A549 (cell line): ENCODE measurements at regions not wholly inside any gene's neighbourhood (a gene's known extent, or its start where the extent isn't known, plus 50 kb on each side); places are given as distances from the start of the nearest gene placed in this dataset.

Experiments used
- ATAC-seq, 2 experiments: fragments of 200-7000 bp in 1 of 2; fragments of >200 bp in 1 of 2; cut with Nextera tagmentation in 1 of 2; cut with Tn5 transposase in 1 of 2; 3 replicates each; pipeline versions ENCODE4 v1.8.0 to v1.9.1; 2018 to 2020; ENCODE audit warnings: mild to moderate bottlenecking in 1 of 2, moderate library complexity in 1 of 2
- CTCF ChIA-PET: fragments of 300-600 bp; sonication (Branson Sonifier 250); formaldehyde crosslinking; extraction: SDS; loops from one replicate; lab custom pipeline; 2021; ENCODE audit warnings: antibody characterized with exemption, inconsistent platforms; lab: Yijun Ruan, JAX
- POLR2A ChIA-PET: fragments of 350-600 bp; formaldehyde crosslinking; extraction: SDS; loops from one replicate; lab custom pipeline; 2021; ENCODE audit warnings: antibody characterized with exemption, inconsistent platforms; lab: Yijun Ruan, JAX
- DNase-seq, 2 experiments: peaks; one replicate each; pipeline versions ENCODE4 v3.0.0 to v3.0.0-alpha.2; 2011 to 2016; ENCODE audit warnings: low read depth in 1 of 2, low spot score in 1 of 2
- FAIRE-seq: peaks from 2 replicates; lab custom pipeline; 2011; peaks lifted over from hg19 to GRCh38; lab: Jason Lieb, UNC
- H3K27ac ChIP-seq, 2 experiments: fragments of >200 bp; sonication (Bioruptor Twin); formaldehyde crosslinking; 3 replicates each; pipeline ENCODE4 v1.5.1; 2016 to 2017
- H3K4me1 ChIP-seq: fragments of >200 bp; sonication (Bioruptor Twin); formaldehyde crosslinking; 3 replicates; pipeline ENCODE4 v1.6.1; 2016
- H3K4me2 ChIP-seq: fragments of >200 bp; sonication (Bioruptor Twin); formaldehyde crosslinking; 3 replicates; pipeline ENCODE4 v1.6.1; 2016
- H3K4me3 ChIP-seq: fragments of >200 bp; sonication (Bioruptor Twin); formaldehyde crosslinking; 3 replicates; pipeline ENCODE4 v1.5.1; 2016
- H3K9me3 ChIP-seq: fragments of >200 bp; sonication (Bioruptor Twin); formaldehyde crosslinking; 3 replicates; pipeline ENCODE4 v1.6.1; 2016
- ATOH8 ChIP-seq: fragments of 250-450 bp; sonication (Bioruptor Pico); IDR thresholded peaks from 2 replicates; pipeline ENCODE4 v1.5.0; 2020; ENCODE audit warnings: low read depth, mild to moderate bottlenecking, moderate library complexity
- CBX8 ChIP-seq: fragments of 200-600 bp; sonication (generic); IDR thresholded peaks from 2 replicates; pipeline ENCODE4 v1.6.1; 2016
- CEBPB ChIP-seq, 2 experiments: fragments of >200 bp in 1 of 2; sonication (Bioruptor Twin) in 1 of 2; formaldehyde crosslinking in 1 of 2; IDR thresholded peaks; 2 replicates each; pipeline ENCODE4 v1.6.1; 2012 to 2016
- CHD4 ChIP-seq: fragments of 200-600 bp; sonication (generic); IDR thresholded peaks from 2 replicates; pipeline ENCODE4 v1.6.1; 2016; ENCODE audit warnings: antibody characterized with exemption, mild to moderate bottlenecking, borderline replicate concordance
- E2F6 ChIP-seq: IDR thresholded peaks from 2 replicates; pipeline ENCODE4 v1.6.1; 2012; ENCODE audit warnings: low read depth, borderline replicate concordance
- EHF ChIP-seq: fragments of 250-450 bp; sonication (Bioruptor Pico); IDR thresholded peaks from 2 replicates; pipeline ENCODE4 v1.5.0; 2020; ENCODE audit warnings: mild to moderate bottlenecking
- ELK1 ChIP-seq: fragments of 150-350 bp; IDR thresholded peaks from 2 replicates; pipeline ENCODE4 v1.6.1; 2014; ENCODE audit warnings: low read depth, mild to moderate bottlenecking, low read length
- EP300 ChIP-seq, 2 experiments: fragments of >200 bp; sonication (Bioruptor Twin); formaldehyde crosslinking; IDR thresholded peaks; 2 replicates in 1 of 2; 3 replicates in 1 of 2; pipeline ENCODE4 v1.6.1; 2016 to 2017
- ESRRA ChIP-seq: fragments of 150-350 bp; IDR thresholded peaks from 2 replicates; pipeline ENCODE4 v1.6.1; 2014; ENCODE audit warnings: mild to moderate bottlenecking, low read length, borderline replicate concordance
- HDAC2 ChIP-seq: fragments of 200-600 bp; sonication (generic); IDR thresholded peaks from 2 replicates; pipeline ENCODE4 v1.6.1; 2016
- HMGXB4 ChIP-seq: fragments of 250-450 bp; sonication (Bioruptor Pico); IDR thresholded peaks from 2 replicates; pipeline ENCODE4 v1.5.0; 2021; ENCODE audit warnings: mild to moderate bottlenecking, moderate library complexity, borderline replicate concordance
- HOXA7 ChIP-seq: fragments of 250-450 bp; sonication (Bioruptor Pico); IDR thresholded peaks from 2 replicates; pipeline ENCODE4 v1.5.0; 2020; ENCODE audit warnings: mild to moderate bottlenecking, moderate library complexity
- HOXB5 ChIP-seq: fragments of 250-450 bp; sonication (Bioruptor Pico); IDR thresholded peaks from 2 replicates; pipeline ENCODE4 v1.5.0; 2020; ENCODE audit warnings: mild to moderate bottlenecking, moderate library complexity
- MAX ChIP-seq: IDR thresholded peaks from 2 replicates; pipeline ENCODE4 v1.6.1; 2012
- NFE2L2 ChIP-seq: fragments of 150-350 bp; conservative IDR thresholded peaks from 2 replicates; pipeline ENCODE4 v1.6.1; 2014; ENCODE audit warnings: low read length
- NR3C1 ChIP-seq: fragments of >200 bp; sonication (Bioruptor Twin); formaldehyde crosslinking; IDR thresholded peaks from 3 replicates; pipeline ENCODE4 v1.6.1; 2017
- PBX3 ChIP-seq: IDR thresholded peaks from 2 replicates; pipeline ENCODE4 v1.6.1; 2012
- RAD21 ChIP-seq, 2 experiments: fragments of >200 bp in 1 of 2; sonication (Bioruptor Twin) in 1 of 2; formaldehyde crosslinking in 1 of 2; IDR thresholded peaks in 1 of 2; conservative IDR thresholded peaks in 1 of 2; 2 replicates in 1 of 2; 3 replicates in 1 of 2; pipeline ENCODE4 v1.6.1; 2012 to 2018; ENCODE audit warnings: inconsistent platforms in 1 of 2
- REST ChIP-seq: fragments of 200-600 bp; sonication (generic); IDR thresholded peaks from 2 replicates; pipeline ENCODE4 v1.6.1; 2016; ENCODE audit warnings: antibody characterized with exemption, mild to moderate bottlenecking, moderate library complexity
- RNF2 ChIP-seq: fragments of 200-600 bp; sonication (generic); IDR thresholded peaks from 2 replicates; pipeline ENCODE4 v1.6.1; 2016; ENCODE audit warnings: low read depth, mild to moderate bottlenecking, antibody characterized with exemption, moderate library complexity, borderline replicate concordance
- SMC3 ChIP-seq: fragments of >200 bp; sonication (Bioruptor Twin); formaldehyde crosslinking; IDR thresholded peaks from 3 replicates; pipeline ENCODE4 v1.6.1; 2018; ENCODE audit warnings: inconsistent platforms
- USF2 ChIP-seq: fragments of 450-650 bp; IDR thresholded peaks from 2 replicates; pipeline ENCODE4 v1.6.1; 2014; ENCODE audit warnings: antibody characterized with exemption
- ZC3H11A ChIP-seq: fragments of 450-650 bp; IDR thresholded peaks from 2 replicates; pipeline ENCODE4 v1.6.1; 2014; ENCODE audit warnings: antibody characterized with exemption, mild to moderate bottlenecking
- ZNF302 ChIP-seq: fragments of 250-450 bp; sonication (Bioruptor Pico); IDR thresholded peaks from 2 replicates; pipeline ENCODE4 v1.9.0; 2021; ENCODE audit warnings: inconsistent platforms, mild to moderate bottlenecking, moderate library complexity
- ZSCAN20 ChIP-seq: fragments of 250-450 bp; sonication (Bioruptor Pico); IDR thresholded peaks from 2 replicates; pipeline ENCODE4 v1.8.0; 2022; ENCODE audit warnings: mild to moderate bottlenecking, moderate library complexity
- WGBS: methylation state at CpG from one replicate; pipeline ENCODE4 v1.1.6; 2017; ENCODE audit errors: missing lambda C conversion rate; 5-methylcytosine and 5-hydroxymethylcytosine counted together

- no peaks in the 10 kb centered on the region for H3K9me3 ChIP-seq
- CTCF ChIA-PET, result no interaction called here
- no peak overlapping the region for H3K27ac ChIP-seq
- DNase-seq, result no peak
- H3K4me1 ChIP-seq, result no peaks in the 10 kb centered on the region
- H3K4me3 ChIP-seq, result no peak overlapping the region
- FAIRE-seq, result no peak
- POLR2A ChIA-PET, result no interaction called here
- TF ChIP-seq USF2 (no peak), HOXB5 (CRISPR knock-in tag) (no peak), EP300 (IDR thresholded peaks at IDR 0.05) (no peak), ZSCAN20 (CRISPR knock-in tag) (no peak), E2F6 (no peak), NFE2L2 (no peak), ZNF302 (CRISPR knock-in tag) (no peak), CBX8 (no peak), RNF2 (no peak), ATOH8 (CRISPR knock-in tag) (no peak), EHF (CRISPR knock-in tag) (no peak), HDAC2 (no peak), CHD4 (no peak), HMGXB4 (CRISPR knock-in tag) (no peak), HOXA7 (CRISPR knock-in tag) (no peak), NR3C1 (no peak)
- H3K4me2 ChIP-seq, result no peak overlapping the region
- no peak for ATAC-seq
- 0% methylated on average over 4 of the region's 4 CpGs for WGBS
These were observed 204.0 kb downstream of the CYRIA start for GRCh38 chr2:16461672-16462071.

- FAIRE-seq (no peak), DNase-seq (no peak), ATAC-seq (no peak)
- Histone ChIP-seq H3K4me2 (no peak overlapping the region), H3K9me3 (no peaks in the 10 kb centered on the region), H3K27ac (no peak overlapping the region), H3K4me1 (no peaks in the 10 kb centered on the region), H3K4me3 (no peak overlapping the region)
- POLR2A ChIA-PET, result no interaction called here
- TF ChIP-seq PBX3 (no peak), CEBPB (IDR thresholded peaks at IDR 0.05) (no peak), HOXB5 (CRISPR knock-in tag) (no peak), RAD21 (conservative IDR thresholded peaks at IDR 0.05 in 1 of 2, IDR thresholded peaks at IDR 0.05 in 1 of 2) (no peak), ESRRA (no peak), ZC3H11A (no peak), ELK1 (no peak), REST (no peak), EP300 (IDR thresholded peaks at IDR 0.05) (no peak), MAX (no peak), SMC3 (no peak), E2F6 (no peak), HOXA7 (CRISPR knock-in tag) (no peak)
- CTCF ChIA-PET, result no interaction called here
These were observed 206.0 kb downstream of the CYRIA start for GRCh38 chr2:16459606-16460005.
